ENCODE measurements at regions not wholly inside any gene's neighbourhood (a gene's known extent, or its start where the extent isn't known, plus 50 kb on each side); places are given as distances from the start of the nearest gene placed in this dataset.
A peak's percentile ranks its signal among the peaks of the same experiment; 100 is the strongest.

DNA sequence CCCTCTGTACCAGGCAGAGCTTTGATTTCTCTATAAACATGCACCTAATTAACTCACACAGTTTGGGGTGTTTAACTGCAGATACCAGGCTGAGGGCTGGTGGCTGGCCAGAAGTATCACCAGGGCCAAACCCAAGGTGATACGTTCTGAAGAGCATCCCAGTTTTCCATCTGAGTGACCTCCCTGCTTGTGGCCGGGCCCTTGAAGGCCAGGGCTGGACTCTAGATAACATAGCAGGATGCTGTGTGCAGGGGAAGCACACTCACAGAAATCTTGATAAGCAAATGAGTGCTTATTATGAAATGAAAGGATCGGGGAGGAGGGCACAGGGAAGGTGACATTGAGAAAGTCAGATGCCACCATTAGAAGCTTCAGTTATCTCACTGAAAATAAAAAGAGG is 582.4 kb downstream of the BRINP1 start:
- FAIRE-seq: no peak
- DNase-seq (ENCODE audit: insufficient read length, low spot score): no peak

DNA sequence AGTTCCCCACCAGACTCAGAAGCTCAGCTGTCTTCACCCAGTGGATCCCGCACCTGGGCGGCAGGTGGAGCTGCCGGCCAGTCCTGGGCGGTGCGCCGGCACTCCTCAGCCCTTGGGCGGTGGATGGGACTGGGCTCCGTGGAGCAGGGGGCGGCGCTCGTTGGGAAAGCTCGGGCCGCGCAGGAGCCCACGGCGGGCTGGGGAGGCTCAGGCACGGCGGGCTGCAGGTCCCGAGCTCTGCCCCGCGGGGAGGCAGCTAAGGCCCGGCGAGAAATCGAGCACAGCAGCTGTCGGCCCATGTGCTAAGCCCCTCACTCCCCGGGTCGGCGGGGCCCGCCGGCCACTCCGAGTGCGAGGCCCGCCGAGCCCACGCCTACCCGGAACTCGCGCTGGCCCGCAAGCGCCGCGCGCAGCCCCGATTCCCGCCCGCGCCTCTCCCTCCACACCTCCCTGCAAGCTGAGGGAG is 560.0 kb downstream of the BRINP1 start:
- FAIRE-seq (no peak), DNase-seq (ENCODE audit: insufficient read length, low spot score) (no peak)

DNA sequence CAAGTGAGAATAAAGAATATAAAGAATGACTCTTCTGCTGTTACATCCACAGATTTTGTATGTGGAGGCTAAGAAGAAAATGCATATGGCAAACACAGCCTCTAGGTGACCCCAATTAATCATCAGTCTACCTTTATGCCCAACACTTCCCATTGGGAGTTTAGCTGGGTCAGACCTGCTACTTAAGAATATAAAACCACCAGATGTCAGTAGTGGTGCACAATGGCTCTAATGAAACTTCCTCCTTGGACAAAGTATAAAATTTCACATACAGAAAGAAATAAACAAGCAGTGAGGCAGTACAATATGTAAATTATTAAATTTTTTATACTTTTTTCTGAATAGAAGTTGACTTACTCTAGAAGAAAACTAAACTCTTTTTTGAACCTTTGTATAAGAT is 539.9 kb downstream of the BRINP1 start:
- no peak for DNase-seq (ENCODE audit: insufficient read length, low spot score)
- no peak for FAIRE-seq

DNA sequence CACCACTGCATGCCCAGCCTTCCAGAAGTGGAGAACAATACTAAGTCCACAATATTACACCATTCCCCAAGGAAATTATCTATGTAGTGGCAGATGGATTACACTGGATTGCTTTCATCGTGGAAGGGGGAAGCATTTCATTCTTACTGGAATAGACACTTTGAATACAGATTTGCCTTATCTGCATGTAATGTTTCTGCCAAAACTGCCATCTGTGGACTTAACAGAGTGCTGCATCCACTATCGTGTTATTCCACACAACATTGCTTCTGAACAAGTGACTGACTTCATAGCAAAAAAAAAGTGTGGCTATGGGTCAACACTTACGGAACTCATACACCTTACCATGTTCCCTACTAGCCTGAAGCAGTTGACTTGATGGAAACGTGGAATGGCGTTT is 536.9 kb downstream of the BRINP1 start:
- FAIRE-seq (no peak), DNase-seq (ENCODE audit: insufficient read length, low spot score) (no peak)

DNA sequence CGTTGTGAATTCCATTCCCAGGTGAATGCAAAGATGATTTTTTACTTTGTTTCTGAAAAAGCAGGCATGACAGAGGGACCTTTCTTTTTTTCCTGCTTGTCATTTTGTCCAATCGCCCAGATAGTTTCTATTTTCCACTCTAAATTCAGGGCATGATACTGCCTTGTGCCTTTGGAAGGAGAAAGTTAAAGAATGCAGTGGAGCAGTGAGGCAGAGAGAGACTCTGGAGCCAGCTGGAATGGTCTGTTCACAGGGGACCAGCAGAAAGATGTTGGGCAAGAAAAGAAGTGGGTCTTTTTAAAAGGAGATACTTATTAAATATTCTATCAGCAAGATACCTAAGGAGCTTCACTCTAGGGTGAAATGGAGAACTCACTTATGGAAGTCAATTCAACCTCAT is 532.3 kb downstream of the BRINP1 start:
- DNase-seq (ENCODE audit: insufficient read length, low spot score) (no peak), FAIRE-seq (no peak)

DNA sequence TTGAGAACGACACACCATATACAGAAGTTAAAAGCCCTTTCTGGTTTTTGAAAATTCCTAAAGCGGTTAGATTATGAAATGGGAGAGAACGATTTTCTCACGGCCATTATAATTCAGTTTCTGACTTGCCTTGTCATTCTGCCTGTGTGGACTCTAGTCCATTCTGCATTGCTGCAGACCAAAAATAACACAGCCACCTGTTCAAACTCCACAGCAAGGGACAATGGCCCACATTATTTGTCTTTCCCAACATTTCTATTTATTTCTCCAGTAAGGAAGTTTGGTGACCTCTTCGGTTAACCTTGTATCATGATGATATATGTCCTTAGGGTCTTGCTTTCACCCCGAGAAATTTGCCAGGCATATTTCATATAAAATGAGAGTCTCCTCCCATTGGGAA is 497.7 kb downstream of the BRINP1 start:
- no peak for FAIRE-seq

DNA sequence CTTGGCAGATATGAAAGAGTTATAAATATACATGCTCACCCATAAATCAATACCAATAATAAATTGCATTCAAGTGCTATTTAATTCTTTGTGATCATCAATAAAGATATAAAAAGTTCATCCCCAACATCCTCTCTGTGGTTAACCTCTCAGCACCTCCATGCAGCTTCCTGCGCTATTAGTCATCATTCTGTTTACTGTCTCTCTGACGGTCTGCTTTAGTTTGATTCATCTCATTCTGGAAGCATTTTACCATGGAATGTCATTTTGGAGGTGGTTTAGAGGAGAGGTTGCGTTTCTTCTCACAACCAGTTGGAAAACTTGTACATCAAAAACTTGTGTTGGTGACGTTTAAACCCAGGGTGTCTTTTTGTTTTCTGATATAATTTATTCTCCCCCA is 486.6 kb downstream of the BRINP1 start:
- FAIRE-seq: no peak
- peak; percentile 2 for DNase-seq (ENCODE audit: insufficient read length, low spot score)

More for the DNA sequence above, 497.7 kb downstream of the BRINP1 start:
- no peak for DNase-seq (ENCODE audit: insufficient read length, low spot score)

DNA sequence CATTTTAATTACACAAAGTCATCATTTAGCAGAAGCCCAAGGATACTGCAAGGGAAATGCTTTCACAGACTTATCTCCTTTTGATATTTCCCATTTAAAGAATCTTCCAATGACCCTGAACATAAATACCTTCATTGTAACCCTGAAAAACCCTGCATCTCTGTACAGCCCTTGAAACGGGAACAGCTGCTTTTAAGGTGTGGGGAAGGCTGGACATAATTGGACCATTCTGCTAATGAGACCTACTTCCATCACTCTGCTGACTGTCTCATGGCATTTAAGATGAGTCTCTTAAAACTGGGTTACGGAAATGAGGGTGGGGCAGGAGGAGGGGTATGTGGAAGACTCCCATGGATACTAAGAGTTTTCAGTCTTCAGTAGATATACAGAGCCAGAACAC is 485.8 kb downstream of the BRINP1 start:
- FAIRE-seq: no peak

DNA sequence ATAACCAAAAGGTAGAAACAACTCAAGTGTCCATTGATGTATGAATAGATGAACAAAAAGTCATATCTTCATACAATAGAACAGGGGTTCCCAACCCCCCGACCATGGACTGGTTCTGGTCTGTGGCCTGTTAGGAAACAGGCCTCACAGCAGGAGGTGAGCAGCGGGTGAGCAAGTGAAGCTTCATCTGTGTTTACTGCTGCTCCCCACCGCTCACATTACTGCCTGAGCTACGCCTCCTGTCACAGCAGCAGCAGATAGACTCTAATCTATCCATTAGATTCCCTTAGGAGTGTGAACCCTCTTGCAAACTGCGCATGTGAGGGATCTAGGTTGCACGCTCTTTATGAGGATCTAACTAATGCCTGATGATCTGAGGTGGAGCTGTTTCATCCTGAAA is 478.0 kb downstream of the BRINP1 start:
- no peak for FAIRE-seq

More for the DNA sequence above, 485.8 kb downstream of the BRINP1 start:
- DNase-seq (ENCODE audit: insufficient read length, low spot score): no peak

DNA sequence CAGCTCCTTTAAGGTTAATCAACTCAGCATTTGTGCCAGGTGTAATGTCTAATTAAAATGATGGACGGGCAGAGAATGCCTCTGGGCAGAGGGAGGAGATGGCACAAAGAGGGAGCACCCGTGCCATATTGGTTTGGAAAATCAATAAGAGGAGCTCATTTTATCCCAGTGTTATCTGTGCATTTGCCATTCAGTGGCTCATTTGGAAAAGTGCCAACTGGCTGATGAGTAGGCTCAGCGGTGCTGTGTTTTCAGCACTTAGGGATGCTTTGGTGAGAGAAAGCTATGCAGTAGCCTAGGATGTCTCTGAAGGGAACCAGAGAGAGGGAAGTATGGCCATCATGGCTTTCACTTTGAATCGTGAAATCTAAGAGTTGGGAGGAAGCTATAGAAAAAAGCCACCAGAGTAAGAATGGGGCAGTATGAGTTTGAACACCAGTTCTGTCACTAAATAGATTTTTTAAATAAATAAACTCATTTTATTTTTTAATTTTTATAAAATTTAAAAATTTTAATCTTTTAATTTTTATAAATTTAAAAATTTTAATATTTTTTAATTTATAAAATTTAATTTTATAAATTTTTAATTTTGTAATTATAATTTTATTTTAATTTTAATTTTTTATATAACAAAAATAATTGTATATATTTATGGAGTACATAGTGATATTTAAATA is 472.8 kb downstream of the BRINP1 start:
- DNase-seq (ENCODE audit: insufficient read length, low spot score) (no peak), FAIRE-seq (no peak)

More for the DNA sequence above, 478.0 kb downstream of the BRINP1 start:
- no peak for DNase-seq (ENCODE audit: insufficient read length, low spot score)

DNA sequence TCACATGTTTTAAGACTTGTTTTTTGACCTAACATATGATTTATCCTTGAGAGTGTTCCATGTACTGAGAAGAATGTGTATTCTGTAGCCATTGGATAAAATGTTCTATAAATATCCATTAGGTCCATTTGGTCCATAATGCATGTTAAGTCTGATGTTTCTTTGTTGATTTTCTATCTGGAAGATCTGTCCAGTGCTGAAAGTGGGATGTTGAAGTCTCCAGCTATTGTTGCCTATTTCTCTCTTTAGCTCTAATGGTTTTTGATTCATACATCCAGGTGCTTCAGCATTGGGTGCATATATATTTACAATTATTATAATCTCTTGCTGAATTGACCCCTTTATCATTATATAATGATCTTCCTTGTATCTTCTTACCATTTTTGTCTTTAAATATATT is 451.1 kb downstream of the BRINP1 start:
- FAIRE-seq: no peak
- DNase-seq (ENCODE audit: insufficient read length, low spot score): no peak

DNA sequence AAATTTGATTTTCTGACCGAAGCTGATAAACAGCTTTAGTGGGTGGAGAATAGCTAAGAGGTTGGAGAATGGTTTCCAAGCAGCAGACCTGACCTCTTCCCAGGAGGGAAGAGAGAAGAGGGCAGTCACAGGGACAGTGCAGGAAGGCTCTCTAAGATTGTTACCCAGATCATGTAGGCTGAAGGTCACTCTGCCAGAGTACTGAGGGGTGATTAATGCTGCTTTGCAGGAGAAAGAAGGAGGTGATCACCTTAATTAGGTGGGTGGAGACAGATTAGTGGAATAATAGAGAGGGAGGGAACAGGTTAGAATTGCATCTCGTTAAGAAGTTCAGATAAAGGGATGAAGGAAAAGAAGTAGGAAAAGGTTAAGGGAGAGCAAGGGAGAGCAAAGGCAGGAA is 440.5 kb downstream of the BRINP1 start:
- no peak for FAIRE-seq
- DNase-seq (ENCODE audit: insufficient read length, low spot score): no peak

DNA sequence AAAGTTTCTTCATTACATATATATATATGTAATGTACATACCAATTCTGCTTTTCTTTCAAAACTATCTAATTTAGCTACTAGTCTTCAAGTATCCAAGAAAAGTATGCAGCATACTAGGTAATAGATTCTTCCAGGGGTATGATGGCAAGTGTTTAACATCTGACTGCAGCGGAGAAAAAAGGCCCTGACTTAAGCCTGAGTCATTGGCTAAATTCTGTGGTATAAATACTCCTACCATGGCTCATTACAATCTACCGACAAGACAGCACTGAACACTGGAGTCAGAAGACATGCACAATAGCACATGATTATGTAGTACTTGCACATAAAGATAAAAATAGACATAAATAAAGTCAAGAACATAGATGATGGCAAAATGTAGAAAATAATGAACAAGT is 439.9 kb downstream of the BRINP1 start:
- FAIRE-seq (no peak), DNase-seq (ENCODE audit: insufficient read length, low spot score) (no peak)

DNA sequence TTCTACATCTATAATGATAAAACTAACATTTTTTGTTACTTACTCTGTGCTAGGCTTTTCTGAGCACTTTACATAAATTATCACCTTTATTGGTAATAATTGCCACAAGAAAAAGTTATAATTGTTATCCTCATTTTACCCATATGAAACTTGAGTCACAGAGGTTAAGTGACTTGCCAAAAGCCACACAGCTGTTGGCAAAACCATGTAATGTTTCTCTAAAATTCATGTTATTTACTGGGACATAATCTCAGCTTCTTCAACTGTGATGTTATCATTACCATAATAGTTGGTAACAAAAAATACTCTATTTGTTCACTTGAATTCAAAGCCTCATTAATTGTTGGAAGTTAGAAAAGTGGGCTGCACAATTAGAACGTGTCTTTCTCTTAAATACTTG is 437.3 kb downstream of the BRINP1 start:
- DNase-seq (ENCODE audit: insufficient read length, low spot score) (no peak), FAIRE-seq (no peak)

DNA sequence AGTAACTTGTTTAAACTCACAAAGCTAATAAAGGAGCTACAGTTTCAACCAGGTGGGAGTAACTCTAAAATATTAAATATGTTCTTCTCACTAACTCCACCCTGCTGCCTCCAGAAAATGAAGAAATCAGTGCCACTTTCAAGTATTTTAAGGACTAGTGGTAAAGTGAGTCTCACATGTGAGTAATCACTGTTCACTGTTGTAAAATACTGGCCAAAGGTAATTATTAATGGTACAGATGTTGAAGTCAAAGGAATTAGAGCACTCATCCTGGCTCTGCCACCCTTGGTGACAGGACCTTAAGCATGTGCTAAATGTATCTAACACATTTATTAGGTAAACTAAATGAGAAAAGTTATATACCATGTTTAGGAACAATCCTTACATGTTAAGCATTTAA is 430.7 kb downstream of the BRINP1 start:
- FAIRE-seq (no peak), DNase-seq (ENCODE audit: insufficient read length, low spot score) (no peak)

DNA sequence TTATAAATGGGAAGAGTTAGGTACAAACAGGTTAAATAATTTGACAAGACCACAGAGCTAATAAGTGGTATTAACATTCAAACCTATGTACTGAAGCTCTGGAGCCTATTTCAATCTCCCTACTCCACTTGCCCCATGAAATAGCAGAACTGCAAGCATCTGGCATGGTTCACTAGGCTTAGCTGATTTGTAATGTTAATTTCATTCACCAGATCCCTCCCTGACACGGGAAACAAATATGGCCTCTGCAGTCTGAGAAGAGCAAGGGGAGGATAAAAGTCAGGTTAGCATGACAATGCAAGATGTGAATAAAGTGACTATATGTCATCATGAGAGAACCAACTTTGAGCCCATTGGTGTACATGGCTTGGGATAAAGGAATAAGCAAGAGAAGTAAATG is 428.8 kb downstream of the BRINP1 start:
- no peak for DNase-seq (ENCODE audit: insufficient read length, low spot score)
- FAIRE-seq: no peak

DNA sequence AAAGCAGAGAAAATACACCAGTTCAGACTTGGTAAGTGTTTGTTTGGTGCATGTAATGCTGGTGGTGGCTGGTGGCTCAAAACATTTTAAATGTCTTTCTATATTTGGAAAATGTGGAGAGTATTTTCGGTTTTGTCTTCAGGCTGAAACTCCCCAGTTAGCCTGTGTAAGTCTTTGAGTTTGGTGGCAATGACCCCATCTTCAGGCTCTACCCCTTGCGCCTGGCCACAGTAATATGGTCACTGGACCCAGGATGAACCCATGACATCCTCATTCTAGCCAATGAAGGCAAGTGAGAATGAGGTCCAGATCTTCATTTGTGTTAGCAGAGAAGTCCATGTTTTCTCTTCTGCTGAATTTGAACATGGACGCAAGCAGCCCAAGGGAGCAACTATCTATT is 422.6 kb downstream of the BRINP1 start:
- no peak for FAIRE-seq
- no peak for DNase-seq (ENCODE audit: insufficient read length, low spot score)

DNA sequence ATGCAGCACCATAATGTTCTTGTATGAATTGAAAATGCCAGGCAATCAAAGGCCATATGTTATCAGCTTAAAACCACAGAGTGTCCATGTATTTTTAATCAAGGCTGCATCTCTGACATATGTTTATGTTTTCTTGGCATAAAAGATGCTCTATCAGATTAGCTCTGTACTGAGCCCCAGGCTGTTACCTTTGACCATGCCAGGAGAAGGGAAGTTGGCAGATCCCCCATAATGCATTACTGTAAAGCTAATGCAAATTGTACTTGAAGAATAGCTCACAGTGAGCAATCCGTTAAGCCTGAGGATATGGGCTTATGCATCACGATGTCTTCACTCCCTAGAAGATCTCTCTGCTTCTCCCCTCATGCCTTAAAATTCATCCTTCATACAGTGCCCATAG is 414.4 kb downstream of the BRINP1 start:
- FAIRE-seq: no peak
- DNase-seq (ENCODE audit: insufficient read length, low spot score): no peak

DNA sequence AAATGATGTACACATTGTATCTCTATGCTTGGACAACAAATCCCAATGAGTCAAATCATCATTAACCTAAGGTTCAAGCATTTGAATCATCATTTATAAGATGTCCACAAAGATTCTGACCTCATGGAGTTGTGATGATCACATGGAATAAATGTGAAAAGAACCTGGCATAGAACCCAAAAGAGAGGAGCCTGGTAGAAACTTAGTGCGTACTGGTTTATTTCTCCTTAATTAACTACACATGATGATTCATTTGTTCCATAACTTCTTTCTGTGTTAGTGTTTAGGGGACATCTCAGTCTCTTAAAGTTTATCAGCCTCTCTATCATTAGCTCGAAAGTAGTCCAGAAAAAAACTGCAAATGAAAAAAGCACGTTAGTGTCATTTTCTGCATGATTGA is 411.6 kb downstream of the BRINP1 start:
- no peak for DNase-seq (ENCODE audit: insufficient read length, low spot score)
- no peak for FAIRE-seq

DNA sequence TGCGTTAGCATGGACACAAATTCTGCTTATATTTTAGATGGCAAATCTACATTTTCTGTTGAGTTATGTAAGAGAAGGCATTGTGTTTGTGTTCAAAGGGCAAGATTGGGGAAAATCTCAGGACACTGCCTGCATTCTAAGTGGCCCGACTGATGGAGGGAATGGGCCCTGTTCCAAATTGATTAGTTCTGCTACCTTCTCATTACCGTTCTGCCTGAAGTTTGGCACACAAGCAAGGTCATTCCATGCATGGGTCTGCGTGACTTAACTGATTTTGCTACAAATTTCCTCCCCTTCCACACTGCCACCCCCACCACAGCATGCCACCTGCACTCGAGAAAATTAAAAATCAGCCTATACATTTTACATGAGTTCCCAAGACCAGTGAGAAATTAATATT is 409.9 kb downstream of the BRINP1 start:
- FAIRE-seq (no peak), DNase-seq (ENCODE audit: insufficient read length, low spot score) (no peak)

DNA sequence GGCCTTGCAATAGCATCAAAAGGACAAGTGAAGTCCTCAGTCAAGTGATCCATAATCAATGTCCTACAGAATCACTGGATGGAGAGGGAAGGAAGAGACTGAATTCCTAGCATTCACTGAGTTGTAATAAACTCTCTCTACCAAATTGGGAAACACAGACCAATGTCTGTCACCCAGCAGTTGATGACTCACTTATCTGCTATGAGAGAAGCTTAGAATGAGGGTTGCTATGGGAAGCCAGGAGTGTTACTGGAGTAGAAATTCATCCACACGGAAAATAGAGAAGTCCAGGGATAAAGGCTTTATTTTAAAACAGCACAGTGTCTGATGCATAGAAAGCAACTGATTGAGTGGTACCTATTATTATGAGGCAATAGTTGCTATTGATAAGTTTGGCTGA is 407.4 kb downstream of the BRINP1 start:
- FAIRE-seq (no peak), DNase-seq (ENCODE audit: insufficient read length, low spot score) (peak; percentile 1)

DNA sequence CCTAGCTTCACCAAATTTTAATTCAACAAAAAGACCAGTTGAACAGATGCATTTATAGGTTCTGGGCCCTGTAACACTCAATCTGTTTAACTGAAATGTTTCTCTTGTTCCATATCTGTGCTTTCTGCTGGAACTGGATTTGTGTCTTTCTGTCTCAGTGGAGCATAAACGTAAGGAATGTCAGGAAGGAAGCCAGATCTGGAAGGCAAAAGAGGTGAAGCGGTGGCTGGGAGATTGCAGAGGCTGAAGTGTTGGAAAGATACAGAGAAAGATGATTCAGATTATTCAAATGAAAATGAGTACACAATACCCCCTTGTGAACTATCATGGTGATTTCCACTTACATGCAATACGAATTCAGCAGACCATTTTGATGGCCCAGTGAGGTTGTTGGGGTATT is 406.8 kb downstream of the BRINP1 start:
- no peak for DNase-seq (ENCODE audit: insufficient read length, low spot score)
- FAIRE-seq: no peak

DNA sequence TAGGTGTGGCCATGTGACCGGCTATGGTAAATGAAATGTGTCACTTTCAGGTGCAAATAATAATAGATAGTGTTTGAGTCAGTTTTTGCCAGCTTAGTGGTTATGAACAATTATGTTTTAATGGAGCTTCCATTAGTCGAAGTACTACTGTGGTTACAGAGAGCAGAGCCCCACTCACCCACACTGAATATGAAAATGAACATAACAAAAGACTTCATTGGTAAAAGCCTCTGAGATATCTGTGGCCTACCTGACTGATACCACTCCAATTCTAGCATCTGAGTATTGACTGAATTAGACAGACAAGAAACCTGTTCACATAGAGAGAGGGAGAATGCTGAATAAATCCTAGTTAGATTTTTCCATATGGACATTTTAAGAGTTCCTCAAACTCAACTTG is 405.6 kb downstream of the BRINP1 start:
- DNase-seq (ENCODE audit: insufficient read length, low spot score) (no peak), FAIRE-seq (no peak)

Data from HTR-8/SVneo (cell line).